Dendritic cell treated with granulocyte-macrophage colony-stimulating factor and Interleukin-4, amounts not matched to agents 40 ng/mL and 50 ng/mL, for 4 days (primary cell): ENCODE measurements at regions not wholly inside any gene's neighbourhood (a gene's known extent, or its start where the extent isn't known, plus 50 kb on each side); places are given as distances from the start of the nearest gene placed in this dataset.

Experiments used
- H3K27ac Mint-ChIP-seq: one replicate; pipeline ENCODE4 v1.8.0; 2022; ENCODE audit warnings: mild to moderate bottlenecking, mixed read lengths
- H3K27me3 Mint-ChIP-seq: one replicate; pipeline ENCODE4 v1.8.0; 2022; ENCODE audit warnings: mild to moderate bottlenecking, mixed read lengths
- H3K36me3 Mint-ChIP-seq: one replicate; pipeline ENCODE4 v1.8.0; 2022; ENCODE audit warnings: low read depth, mixed read lengths
- H3K4me1 Mint-ChIP-seq: one replicate; pipeline ENCODE4 v1.8.0; 2022; ENCODE audit warnings: low read depth, mixed read lengths
- H3K4me3 Mint-ChIP-seq: one replicate; pipeline ENCODE4 v1.8.0; 2022; ENCODE audit warnings: mild to moderate bottlenecking, moderate library complexity, mixed read lengths
- H3K9me3 Mint-ChIP-seq: one replicate; pipeline ENCODE4 v1.8.0; 2022; ENCODE audit warnings: mixed read lengths
- intact Hi-C: fragments of 100-400 bp; cut with micrococcal nuclease; formaldehyde crosslinking; loops from one replicate; pipeline ENCODE4 v1.15.0; 2022

GRCh38 chr6:26250698-26251044 lies 114.3 kb upstream of the BTN3A2 start:
- intact Hi-C loops: loop anchor here (1.0 kb wide), 1 partner anchor 35 kb away; a partner anchor contains a TSS
- no peaks in the 10 kb centered on the region for H3K9me3 Mint-ChIP-seq
- H3K36me3 Mint-ChIP-seq: no peaks in the 10 kb centered on the region
- H3K4me1 Mint-ChIP-seq: peaks cover 26% of the 10 kb centered on the region
- H3K27ac Mint-ChIP-seq: peak overlapping the region; percentile 95
- peak overlapping the region; percentile 80 for H3K4me3 Mint-ChIP-seq
- H3K27me3 Mint-ChIP-seq: no peaks in the 10 kb centered on the region

GRCh38 chr6:26251354-26252076 lies 113.5 kb upstream of the BTN3A2 start:
- intact Hi-C loops: loop anchor here (1.0 kb wide), 1 partner anchor 34 kb away; a partner anchor contains a TSS
- Mint-ChIP-seq H3K27ac (peak overlapping the region; percentile 95), H3K4me1 (peaks cover 26% of the 10 kb centered on the region), H3K27me3 (no peaks in the 10 kb centered on the region), H3K4me3 (peak overlapping the region; percentile 80), H3K36me3 (no peaks in the 10 kb centered on the region), H3K9me3 (no peaks in the 10 kb centered on the region)

- intact Hi-C loops: no loop called here
- H3K4me1 Mint-ChIP-seq: peaks cover 26% of the 10 kb centered on the region
- no peaks in the 10 kb centered on the region for H3K36me3 Mint-ChIP-seq
- H3K9me3 Mint-ChIP-seq: no peaks in the 10 kb centered on the region
- peak overlapping the region; percentile 95 for H3K27ac Mint-ChIP-seq
- peak overlapping the region; percentile 80 for H3K4me3 Mint-ChIP-seq
- no peaks in the 10 kb centered on the region for H3K27me3 Mint-ChIP-seq
Measured at GRCh38 chr6:26252077-26252472, 112.9 kb upstream of the BTN3A2 start.

GRCh38 chr6:26254724-26255123 lies 110.3 kb upstream of the BTN3A2 start:
- H3K4me1 Mint-ChIP-seq: peaks cover 27% of the 10 kb centered on the region
- no peak overlapping the region for H3K4me3 Mint-ChIP-seq
- peaks cover 5% of the 10 kb centered on the region for H3K9me3 Mint-ChIP-seq
- no peaks in the 10 kb centered on the region for H3K36me3 Mint-ChIP-seq
- intact Hi-C loops: no loop called here
- no peak overlapping the region for H3K27ac Mint-ChIP-seq
- H3K27me3 Mint-ChIP-seq: no peaks in the 10 kb centered on the region

GRCh38 chr6:26257272-26257671 lies 107.7 kb upstream of the BTN3A2 start:
- no peak overlapping the region for H3K27ac Mint-ChIP-seq
- peaks cover 36% of the 10 kb centered on the region for H3K4me1 Mint-ChIP-seq
- peaks cover 23% of the 10 kb centered on the region for H3K9me3 Mint-ChIP-seq
- H3K4me3 Mint-ChIP-seq: no peak overlapping the region
- H3K27me3 Mint-ChIP-seq: no peaks in the 10 kb centered on the region
- intact Hi-C loops: no loop called here
- no peaks in the 10 kb centered on the region for H3K36me3 Mint-ChIP-seq

GRCh38 chr6:26258212-26258977 lies 106.6 kb upstream of the BTN3A2 start:
- Mint-ChIP-seq H3K36me3 (no peaks in the 10 kb centered on the region), H3K27me3 (no peaks in the 10 kb centered on the region), H3K4me1 (peaks cover 25% of the 10 kb centered on the region), H3K4me3 (no peak overlapping the region), H3K27ac (no peak overlapping the region), H3K9me3 (peaks cover 23% of the 10 kb centered on the region)
- intact Hi-C loops: no loop called here

GRCh38 chr6:26260110-26260637 lies 104.8 kb upstream of the BTN3A2 start:
- no peaks in the 10 kb centered on the region for H3K36me3 Mint-ChIP-seq
- intact Hi-C loops: no loop called here
- peaks cover 23% of the 10 kb centered on the region for H3K9me3 Mint-ChIP-seq
- H3K27ac Mint-ChIP-seq: peak overlapping the region; percentile 46
- H3K27me3 Mint-ChIP-seq: no peaks in the 10 kb centered on the region
- H3K4me1 Mint-ChIP-seq: peaks cover 24% of the 10 kb centered on the region
- H3K4me3 Mint-ChIP-seq: no peak overlapping the region

GRCh38 chr6:26260725-26261490 lies 104.1 kb upstream of the BTN3A2 start:
- peaks cover 24% of the 10 kb centered on the region for H3K4me1 Mint-ChIP-seq
- H3K4me3 Mint-ChIP-seq: no peak overlapping the region
- H3K36me3 Mint-ChIP-seq: no peaks in the 10 kb centered on the region
- no peaks in the 10 kb centered on the region for H3K27me3 Mint-ChIP-seq
- no peak overlapping the region for H3K27ac Mint-ChIP-seq
- intact Hi-C loops: no loop called here
- H3K9me3 Mint-ChIP-seq: peaks cover 23% of the 10 kb centered on the region

GRCh38 chr6:26264547-26264946 lies 100.5 kb upstream of the BTN3A2 start:
- Mint-ChIP-seq H3K4me1 (peaks cover 20% of the 10 kb centered on the region), H3K27me3 (no peaks in the 10 kb centered on the region), H3K9me3 (peaks cover 20% of the 10 kb centered on the region), H3K27ac (no peak overlapping the region), H3K4me3 (no peak overlapping the region), H3K36me3 (no peaks in the 10 kb centered on the region)
- intact Hi-C loops: no loop called here

- H3K27me3 Mint-ChIP-seq: no peaks in the 10 kb centered on the region
- H3K4me3 Mint-ChIP-seq: no peak overlapping the region
- peaks cover 1% of the 10 kb centered on the region for H3K9me3 Mint-ChIP-seq
- peaks cover 7% of the 10 kb centered on the region for H3K4me1 Mint-ChIP-seq
- intact Hi-C loops: no loop called here
- no peaks in the 10 kb centered on the region for H3K36me3 Mint-ChIP-seq
- no peak overlapping the region for H3K27ac Mint-ChIP-seq
Measured at GRCh38 chr6:26267083-26267589, 97.9 kb upstream of the BTN3A2 start.

GRCh38 chr6:26268659-26269402 lies 96.2 kb upstream of the BTN3A2 start:
- no peaks in the 10 kb centered on the region for H3K27me3 Mint-ChIP-seq
- H3K27ac Mint-ChIP-seq: no peak overlapping the region
- no peaks in the 10 kb centered on the region for H3K36me3 Mint-ChIP-seq
- H3K4me3 Mint-ChIP-seq: no peak overlapping the region
- intact Hi-C loops: no loop called here
- H3K9me3 Mint-ChIP-seq: no peaks in the 10 kb centered on the region
- H3K4me1 Mint-ChIP-seq: peaks cover 11% of the 10 kb centered on the region

- Mint-ChIP-seq H3K4me3 (no peak overlapping the region), H3K36me3 (no peaks in the 10 kb centered on the region), H3K9me3 (no peaks in the 10 kb centered on the region), H3K27me3 (no peaks in the 10 kb centered on the region), H3K27ac (no peak overlapping the region), H3K4me1 (peaks cover 11% of the 10 kb centered on the region)
- intact Hi-C loops: loop anchor here (5.0 to 10.0 kb wide), 3 partner anchors 52 to 95 kb away; a partner anchor contains a TSS
Measured at GRCh38 chr6:26269531-26270485, 95.2 kb upstream of the BTN3A2 start.
